Gastrocnemius medialis (tissue), 4 donors: ENCODE measurements at regions not wholly inside any gene's neighbourhood (a gene's known extent, or its start where the extent isn't known, plus 50 kb on each side); places are given as distances from the start of the nearest gene placed in this dataset.

Source experiments
- CTCF ChIP-seq, 5 experiments: fragments of 450-650 bp in 3 of 5; fragments of 200-600 bp in 2 of 5; sonication (generic) in 2 of 5; IDR thresholded peaks in 4 of 5; conservative IDR thresholded peaks in 1 of 5; 1 replicate in 4 of 5; 2 replicates in 1 of 5; pipeline ENCODE4 v1.5.1; 2016 to 2019; ENCODE audit warnings: antibody characterized with exemption in 5 of 5, mild to moderate bottlenecking in 3 of 5, moderate library complexity in 3 of 5
- POLR2A ChIP-seq, 2 donors: fragments of 450-650 bp; IDR thresholded peaks; one replicate each; pipeline ENCODE4 v1.6.1; 2017; ENCODE audit warnings: antibody characterized with exemption in 2 of 2, mild to moderate bottlenecking in 2 of 2, moderate library complexity in 2 of 2

GRCh38 chr2:150581717-150582472, 94.4 kb upstream of the RND3 start:
- TF ChIP-seq POLR2A (IDR thresholded peaks at IDR 0.05): no peak
- TF ChIP-seq CTCF (IDR thresholded peaks at IDR 0.05 in 4 of 5, conservative IDR thresholded peaks at IDR 0.05 in 1 of 5): no peak
